Fibroblast of villous mesenchyme (primary cell): ENCODE measurements at regions not wholly inside any gene's neighbourhood (a gene's known extent, or its start where the extent isn't known, plus 50 kb on each side); places are given as distances from the start of the nearest gene placed in this dataset.
"Not testable (repeated sequence)": the region's sequence is repeated elsewhere in the genome, so short reads cannot be mapped to it uniquely, and the experiment has no call there.

Source experiments
- DNase-seq: peaks from one replicate; pipeline ENCODE4 v3.0.0-alpha.2; 2010; ENCODE audit warnings: low read depth
- H3K4me3 ChIP-seq: 2 replicates; pipeline ENCODE4 v1.5.1; 2011; ENCODE audit warnings: low read depth, mild to moderate bottlenecking, low read length
- TF ChIP-seq, protein P1 (sequence below): IDR thresholded peaks from 2 replicates; pipeline ENCODE4 v1.5.1; 2012; ENCODE audit warnings: low read depth, mild to moderate bottlenecking, low read length; ENCODE audit not compliant: insufficient read depth

DNA sequence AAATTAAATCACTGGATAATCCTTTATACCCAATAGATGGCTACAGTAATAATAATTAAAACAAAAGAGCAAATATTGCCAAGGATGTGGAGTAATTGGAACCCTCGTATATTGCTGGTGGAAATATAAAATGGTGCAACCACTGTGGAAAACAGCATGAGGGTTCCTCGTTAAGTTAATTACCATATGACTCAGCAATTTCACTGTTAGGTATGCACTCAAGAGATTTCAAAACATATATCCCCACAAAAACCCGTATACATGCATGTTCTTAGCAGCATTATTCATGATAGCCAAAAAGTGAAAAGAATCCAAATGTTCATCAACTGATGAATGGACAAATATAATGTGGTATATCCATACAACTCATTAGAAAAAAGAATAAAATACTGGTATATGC, 103.3 kb downstream of the TEX13C start:
- H3K4me3 ChIP-seq: no peak overlapping the region
- DNase-seq: no peak
- TF ChIP-seq, protein P1, sequence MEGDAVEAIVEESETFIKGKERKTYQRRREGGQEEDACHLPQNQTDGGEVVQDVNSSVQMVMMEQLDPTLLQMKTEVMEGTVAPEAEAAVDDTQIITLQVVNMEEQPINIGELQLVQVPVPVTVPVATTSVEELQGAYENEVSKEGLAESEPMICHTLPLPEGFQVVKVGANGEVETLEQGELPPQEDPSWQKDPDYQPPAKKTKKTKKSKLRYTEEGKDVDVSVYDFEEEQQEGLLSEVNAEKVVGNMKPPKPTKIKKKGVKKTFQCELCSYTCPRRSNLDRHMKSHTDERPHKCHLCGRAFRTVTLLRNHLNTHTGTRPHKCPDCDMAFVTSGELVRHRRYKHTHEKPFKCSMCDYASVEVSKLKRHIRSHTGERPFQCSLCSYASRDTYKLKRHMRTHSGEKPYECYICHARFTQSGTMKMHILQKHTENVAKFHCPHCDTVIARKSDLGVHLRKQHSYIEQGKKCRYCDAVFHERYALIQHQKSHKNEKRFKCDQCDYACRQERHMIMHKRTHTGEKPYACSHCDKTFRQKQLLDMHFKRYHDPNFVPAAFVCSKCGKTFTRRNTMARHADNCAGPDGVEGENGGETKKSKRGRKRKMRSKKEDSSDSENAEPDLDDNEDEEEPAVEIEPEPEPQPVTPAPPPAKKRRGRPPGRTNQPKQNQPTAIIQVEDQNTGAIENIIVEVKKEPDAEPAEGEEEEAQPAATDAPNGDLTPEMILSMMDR: no peak

DNA sequence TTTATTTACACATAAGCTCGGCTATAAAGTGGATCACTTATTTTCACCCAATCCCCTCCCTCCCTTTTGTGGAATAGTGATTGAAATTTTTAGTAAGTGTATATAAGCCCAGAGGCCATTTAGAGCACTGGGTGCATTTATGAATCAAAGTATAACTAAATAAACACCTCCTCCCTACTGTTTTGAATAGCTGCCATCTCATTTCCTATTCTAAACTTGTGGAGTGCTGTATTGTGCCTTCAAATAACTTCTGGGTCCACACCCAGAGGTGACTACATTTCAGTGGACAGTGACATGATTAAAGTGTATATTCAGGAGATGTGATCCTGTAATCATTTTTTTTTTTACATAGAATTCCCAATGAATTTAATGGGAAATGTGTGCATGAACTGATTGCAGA, 104.9 kb downstream of the TEX13C start:
- DNase-seq: no peak
- TF ChIP-seq, protein P1: no peak

DNA sequence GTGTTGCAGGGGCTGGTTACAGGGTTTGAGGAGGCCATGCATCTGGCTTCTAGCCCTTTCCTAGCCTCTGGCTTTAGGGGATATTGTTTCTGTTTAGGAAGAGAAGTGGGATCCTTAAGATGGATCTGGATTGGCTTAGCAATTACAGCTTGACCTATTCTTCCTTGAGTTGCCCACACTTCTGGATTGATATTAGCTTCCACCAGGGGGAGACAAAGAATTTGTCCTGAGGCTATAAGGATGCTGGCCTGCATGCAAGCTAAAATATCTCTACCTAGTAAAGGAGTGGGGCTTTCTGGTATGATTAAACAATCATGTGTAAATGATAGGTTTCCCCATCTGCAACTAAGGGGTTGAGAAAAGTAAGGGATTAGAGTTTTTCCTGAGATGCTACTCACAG, 117.2 kb downstream of the TEX13C start:
- H3K4me3 ChIP-seq: no peak overlapping the region
- TF ChIP-seq, protein P1: no peak
- no peak for DNase-seq

More for the DNA sequence above, 104.9 kb downstream of the TEX13C start:
- H3K4me3 ChIP-seq: no peak overlapping the region

DNA sequence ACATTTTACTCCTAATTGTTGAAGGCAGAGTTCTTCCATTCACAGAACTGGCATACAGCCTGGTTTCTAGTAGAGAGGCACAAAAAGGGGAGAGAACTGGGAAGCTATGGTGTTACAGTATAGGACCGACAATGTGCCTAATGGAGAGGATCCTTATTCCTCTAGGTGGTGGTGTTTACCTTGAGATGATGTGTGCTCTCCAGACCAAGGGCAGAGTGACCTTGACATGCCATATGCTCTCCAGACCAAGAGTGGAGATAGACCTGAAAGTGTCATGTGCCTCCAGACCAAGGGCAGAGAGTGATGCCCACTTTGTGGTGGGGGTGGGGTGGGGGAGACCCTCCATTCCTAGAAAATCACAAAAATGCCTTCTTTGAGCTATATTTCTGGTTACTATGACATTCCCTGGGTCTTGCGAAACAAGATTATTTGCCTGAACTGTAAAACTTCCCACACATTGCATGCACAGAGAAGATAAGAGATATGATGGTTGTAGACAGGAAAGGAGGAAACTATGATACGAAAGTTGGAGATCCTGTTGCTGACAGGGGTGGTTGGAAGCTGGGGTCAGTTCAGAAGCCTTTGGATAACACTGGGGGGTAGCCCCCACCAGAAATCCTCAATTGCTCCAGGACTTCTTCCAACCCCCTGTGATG, 119.7 kb downstream of the TEX13C start:
- no peak for DNase-seq
- TF ChIP-seq, protein P1: no peak

DNA sequence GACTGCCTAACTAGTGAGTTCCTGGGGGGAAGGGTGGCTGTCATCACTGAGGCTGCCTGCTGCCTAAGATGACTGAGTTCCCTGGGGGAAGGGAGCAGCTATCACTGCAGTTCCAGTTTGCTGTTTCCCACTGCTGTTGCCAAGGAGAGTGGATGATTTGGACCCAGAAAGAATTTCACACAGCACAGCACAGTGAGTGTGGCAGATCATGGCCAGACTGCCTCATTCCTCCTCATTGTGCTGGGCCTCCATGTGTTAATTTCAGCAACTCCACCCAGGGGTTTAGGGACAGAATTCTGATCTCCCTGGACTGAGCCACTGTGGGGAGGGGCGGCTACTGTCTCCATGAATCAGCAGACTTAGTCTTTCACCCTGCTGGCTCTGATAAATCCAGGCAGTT, 125.0 kb downstream of the TEX13C start:
- no peak for DNase-seq
- H3K4me3 ChIP-seq: no peak overlapping the region
- TF ChIP-seq, protein P1: no peak

More for the DNA sequence above, 119.7 kb downstream of the TEX13C start:
- H3K4me3 ChIP-seq: no peak overlapping the region

DNA sequence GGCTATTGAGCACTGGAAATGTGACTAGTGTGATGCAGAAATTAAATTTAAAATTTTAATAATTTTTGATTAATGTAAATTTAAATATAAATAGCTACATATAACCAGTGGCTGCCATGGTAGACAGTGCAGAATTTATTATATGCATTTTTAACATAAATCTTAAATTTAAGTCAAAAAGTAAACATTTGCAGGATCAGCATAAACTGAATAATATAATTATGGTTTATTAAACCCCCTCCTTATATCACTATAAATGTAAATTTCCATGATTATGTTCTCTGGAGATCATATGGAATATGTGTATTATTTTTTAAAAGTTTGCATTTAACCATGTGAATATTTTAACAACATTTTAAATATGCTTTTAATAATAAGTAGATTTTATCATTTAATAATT, 155.8 kb downstream of the TEX13C start:
- no peak for DNase-seq
- no peak overlapping the region for H3K4me3 ChIP-seq
- TF ChIP-seq, protein P1: no peak

DNA sequence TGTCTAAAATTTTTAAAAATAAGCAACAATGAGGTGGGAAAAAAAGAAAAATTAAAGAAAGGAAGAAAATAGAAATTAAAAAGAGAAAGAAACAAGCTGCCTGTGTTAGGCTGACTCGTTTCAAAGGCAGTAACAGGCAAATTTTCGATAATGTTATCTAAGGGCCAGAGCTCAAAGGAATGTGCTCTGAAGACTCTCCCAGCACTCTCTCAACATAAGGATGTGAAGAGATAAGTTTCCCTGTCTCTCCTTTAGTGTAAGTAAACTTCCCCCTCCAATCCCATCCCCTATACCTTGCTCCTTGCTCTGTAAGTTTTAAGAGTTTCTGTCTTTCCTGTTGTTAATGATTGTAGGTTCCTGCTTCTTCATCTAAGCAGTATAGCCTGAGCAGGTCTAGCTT, 172.8 kb downstream of the TEX13C start:
- TF ChIP-seq, protein P1: no peak
- DNase-seq: no peak
- no peak overlapping the region for H3K4me3 ChIP-seq

DNA sequence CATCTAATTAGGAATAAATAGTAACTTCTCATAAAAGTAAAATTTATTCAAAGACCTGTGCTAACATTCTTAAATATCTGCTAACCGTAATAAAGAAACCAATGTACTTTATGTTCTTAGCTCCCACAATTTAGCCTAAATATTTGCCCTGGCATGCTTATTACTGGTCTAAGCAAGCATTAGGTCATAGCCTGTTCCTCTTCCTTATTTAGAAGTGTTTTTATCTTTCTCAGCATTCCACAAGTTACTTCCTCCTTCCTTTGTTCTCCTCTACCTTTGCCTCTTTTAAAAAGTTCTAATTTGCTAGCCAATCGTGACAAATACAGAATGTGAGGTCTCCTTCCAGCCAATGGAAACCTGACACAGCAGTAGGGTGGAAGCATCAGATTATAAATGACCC, 173.3 kb downstream of the TEX13C start:
- H3K4me3 ChIP-seq, DNase-seq: not testable (repeated sequence)
